Pons (tissue), 1 donor: ENCODE measurements at regions not wholly inside any gene's neighbourhood (a gene's known extent, or its start where the extent isn't known, plus 50 kb on each side); places are given as distances from the start of the nearest gene placed in this dataset.
A peak's percentile ranks its signal among the peaks of the same experiment; 100 is the strongest.

Experiments
- DNase-seq: peaks from one replicate; pipeline ENCODE4 v3.0.0-alpha.2; 2016; ENCODE audit warnings: low spot score

DNA sequence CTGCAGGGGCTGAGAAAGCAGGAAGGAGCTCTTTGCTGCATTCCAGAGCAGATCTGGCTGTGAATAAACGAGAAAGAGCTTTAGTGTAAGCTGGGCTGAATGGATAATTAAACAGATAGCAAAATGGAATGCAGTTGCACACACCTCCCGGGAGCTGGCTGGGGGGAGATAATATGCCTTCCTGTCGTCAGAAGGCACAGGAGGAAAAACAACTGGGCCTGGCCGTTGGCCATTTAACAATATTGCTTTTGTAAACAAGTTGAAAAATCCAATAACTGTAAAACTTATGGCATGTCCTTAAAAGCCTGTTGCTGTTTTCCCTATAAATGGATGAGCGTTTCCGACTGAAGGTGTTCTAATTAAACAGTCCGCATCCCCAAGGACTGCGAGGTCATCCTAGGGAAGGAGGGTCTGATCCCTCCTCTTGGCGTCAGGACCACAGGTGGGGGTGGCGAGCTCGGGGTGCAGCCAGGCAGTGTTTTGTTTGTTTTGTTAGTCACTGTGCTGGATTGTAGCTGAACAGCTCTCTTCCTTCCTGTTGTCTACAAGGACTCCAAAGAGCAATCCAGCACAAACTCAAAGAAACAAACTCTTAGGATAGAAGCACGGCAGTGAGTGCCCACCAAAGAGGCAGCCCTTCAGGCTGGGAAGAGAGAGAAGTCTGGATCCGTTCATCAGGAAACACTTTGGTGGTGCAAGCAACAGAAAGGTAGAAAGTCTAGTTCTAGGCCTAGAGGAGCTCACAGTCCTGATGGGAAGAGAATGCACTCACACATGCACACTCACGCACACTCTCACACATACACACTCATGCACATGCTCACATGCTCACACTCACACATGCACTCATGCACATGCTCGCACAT, 133.4 kb upstream of the SMAD3 start:
- no peak for DNase-seq

GRCh38 chr15:66932634-66933024, 132.8 kb upstream of the SMAD3 start:
- DNase-seq, result no peak

GRCh38 chr15:66933932-66934867, 131.2 kb upstream of the SMAD3 start:
- DNase-seq, result no peak

- DNase-seq, result no peak
Measured at GRCh38 chr15:66934868-66935520, 130.4 kb upstream of the SMAD3 start.

GRCh38 chr15:66935688-66936087, 129.7 kb upstream of the SMAD3 start:
- DNase-seq, result no peak

GRCh38 chr15:66936109-66936860, 129.1 kb upstream of the SMAD3 start:
- no peak for DNase-seq

DNA sequence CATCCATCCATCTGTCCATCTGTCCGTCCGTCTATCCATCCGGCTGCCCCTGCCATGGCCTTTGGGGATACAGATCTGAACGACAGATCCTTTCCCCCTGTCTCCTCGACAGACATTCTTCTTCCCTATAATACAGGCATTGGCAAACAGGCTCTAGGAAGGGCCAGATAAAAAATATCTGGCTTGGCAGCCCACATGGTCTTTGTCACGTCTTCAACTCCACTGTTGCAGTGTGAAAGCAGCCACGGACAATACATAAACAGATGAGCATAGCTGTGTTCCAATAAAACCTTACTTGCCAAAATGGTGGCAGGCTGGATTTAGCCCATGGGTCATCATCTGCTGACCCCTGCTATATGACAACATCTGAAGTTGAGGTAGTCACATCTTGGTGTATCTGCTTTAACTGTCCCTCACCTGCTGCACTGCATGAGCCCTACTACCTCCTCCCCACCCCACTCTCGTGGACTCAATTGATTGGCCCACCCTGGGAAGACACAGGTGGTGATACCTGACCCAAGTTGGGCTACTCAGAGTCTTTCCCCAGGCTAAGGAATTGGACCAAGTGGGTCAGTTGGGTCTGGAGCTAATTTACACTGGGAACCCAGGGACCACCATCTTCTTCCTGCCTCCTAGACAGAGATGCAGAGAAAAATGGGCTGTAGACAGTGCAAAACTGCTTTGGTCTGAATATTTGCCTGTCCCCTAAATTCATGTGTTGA, 128.4 kb upstream of the SMAD3 start:
- no peak for DNase-seq

DNA sequence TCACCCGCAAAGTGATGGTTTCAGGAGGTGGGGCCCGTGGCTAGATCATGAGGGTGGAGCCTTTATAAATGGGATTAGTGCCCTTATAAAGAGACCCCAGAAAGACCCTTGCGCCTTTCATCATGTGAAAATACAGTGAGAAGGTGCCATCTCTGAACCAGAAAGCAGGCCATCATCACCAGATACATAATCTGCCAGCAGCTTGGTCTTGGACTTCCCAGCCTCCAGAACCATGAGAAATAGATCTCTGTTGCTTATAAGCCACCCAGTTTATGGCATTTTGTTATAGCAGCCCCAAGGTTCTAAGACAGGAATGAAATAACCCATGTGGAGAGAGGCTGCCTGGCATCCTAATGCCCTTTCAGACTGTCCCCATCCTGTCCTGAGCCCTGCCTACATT, 127.8 kb upstream of the SMAD3 start:
- no peak for DNase-seq

DNA sequence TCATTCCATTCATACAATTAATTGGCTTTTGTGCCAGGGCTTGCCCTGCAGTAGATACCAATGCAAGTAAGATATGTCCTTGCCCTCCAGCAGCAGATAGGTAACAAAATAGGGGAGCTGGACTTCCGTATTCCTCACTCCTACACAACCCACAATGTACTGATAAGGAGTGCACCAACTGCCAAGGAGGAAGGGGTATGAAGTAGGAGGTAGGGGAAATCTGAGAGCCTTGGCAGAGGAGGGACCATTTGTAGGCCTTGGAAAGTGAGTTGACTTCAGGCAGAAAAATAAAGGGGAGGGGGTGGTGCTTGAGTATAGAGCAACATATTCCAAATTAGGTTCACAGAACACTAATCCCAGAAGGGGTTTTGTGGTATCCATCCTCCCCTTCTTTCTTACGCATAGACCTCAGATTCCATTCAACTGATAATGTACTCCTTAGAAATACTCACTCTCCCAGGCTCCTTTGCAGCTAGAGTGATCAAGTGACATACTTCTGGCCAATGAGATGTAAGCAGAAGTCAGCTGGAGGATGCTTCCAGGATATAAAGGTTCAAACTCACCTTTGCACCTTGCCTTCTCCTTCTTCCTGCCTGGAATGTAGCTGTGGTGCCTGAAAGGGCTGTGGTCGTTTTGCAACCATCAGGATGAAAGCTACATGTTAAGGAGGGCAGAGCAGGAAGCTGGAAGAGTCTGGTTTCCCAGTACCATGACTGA, 127.1 kb upstream of the SMAD3 start:
- DNase-seq, result no peak

GRCh38 chr15:66939016-66939415, 126.4 kb upstream of the SMAD3 start:
- no peak for DNase-seq

GRCh38 chr15:66939451-66940023, 125.9 kb upstream of the SMAD3 start:
- DNase-seq, result no peak

- DNase-seq, result no peak
Measured at GRCh38 chr15:66940368-66940767, 125.0 kb upstream of the SMAD3 start.

- DNase-seq, result no peak
Measured at GRCh38 chr15:66941108-66941711, 124.2 kb upstream of the SMAD3 start.

GRCh38 chr15:66941791-66942190, 123.6 kb upstream of the SMAD3 start:
- peak; percentile 21 for DNase-seq

DNA sequence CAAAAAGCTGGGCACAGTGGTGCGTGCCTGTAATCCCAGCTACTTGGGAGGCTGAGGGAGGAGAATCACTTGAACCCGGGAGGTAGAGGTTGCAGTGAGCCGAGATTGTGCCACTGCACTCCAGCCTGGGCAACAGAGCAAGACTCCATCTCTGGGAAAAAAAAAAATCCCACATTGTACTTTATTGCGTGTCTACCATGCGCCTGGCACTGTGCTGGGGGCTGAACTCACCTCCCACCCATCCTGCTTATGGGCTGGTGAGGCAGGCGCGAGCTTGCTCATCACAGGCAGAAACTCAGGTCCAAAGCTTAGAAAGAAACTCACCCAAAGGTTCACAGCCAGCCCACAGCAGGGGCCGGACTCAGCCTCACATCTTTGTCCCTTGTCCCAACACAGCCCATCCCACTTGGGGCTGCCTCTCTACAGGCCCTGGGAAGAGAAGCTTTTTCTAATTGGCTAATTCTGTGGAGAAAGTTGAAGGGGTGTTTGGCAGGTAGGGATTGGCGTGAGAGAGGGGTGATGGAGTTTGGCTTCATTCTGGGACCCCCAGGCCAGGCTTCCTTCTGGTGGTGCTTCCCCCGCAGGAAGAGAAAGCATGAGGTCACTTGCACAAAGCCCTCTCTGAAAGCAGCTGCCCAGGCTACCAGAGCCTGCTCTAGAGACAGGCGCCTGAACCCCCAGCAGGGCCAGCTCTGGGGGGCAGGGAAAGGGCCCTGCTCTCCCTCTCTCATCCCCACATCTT, 122.6 kb upstream of the SMAD3 start:
- no peak for DNase-seq

DNA sequence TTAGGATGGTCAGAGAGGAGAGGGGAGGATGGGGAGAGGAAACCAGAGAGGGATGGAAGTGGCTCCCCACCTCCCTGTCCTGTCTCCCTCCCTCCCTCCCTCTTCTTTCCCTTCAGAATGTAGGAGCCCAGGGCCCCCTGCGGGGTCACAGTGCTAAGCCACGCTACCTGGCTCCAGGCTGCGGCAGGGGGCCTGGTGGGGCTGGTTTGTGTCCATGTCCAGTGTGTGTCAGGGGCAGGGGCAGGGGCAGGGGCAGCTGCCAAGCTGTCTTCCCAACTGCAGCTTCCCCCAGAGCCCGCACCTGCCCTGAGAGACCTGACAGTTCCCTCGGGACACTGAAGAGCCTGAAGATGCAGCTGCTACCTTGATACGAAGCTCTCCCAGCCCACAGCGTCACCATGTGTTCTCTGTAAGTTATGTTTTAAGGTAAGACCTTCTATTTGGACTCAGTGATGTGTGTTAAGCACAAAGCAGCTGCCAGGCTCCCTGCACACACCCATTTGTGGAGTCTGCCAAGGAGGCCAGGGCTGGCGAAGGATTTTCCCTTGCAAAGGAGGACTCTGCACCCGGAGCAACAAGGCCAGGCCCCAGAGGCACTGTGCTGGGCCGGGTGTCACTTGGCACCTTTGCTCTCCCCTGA, 121.8 kb upstream of the SMAD3 start:
- no peak for DNase-seq

DNA sequence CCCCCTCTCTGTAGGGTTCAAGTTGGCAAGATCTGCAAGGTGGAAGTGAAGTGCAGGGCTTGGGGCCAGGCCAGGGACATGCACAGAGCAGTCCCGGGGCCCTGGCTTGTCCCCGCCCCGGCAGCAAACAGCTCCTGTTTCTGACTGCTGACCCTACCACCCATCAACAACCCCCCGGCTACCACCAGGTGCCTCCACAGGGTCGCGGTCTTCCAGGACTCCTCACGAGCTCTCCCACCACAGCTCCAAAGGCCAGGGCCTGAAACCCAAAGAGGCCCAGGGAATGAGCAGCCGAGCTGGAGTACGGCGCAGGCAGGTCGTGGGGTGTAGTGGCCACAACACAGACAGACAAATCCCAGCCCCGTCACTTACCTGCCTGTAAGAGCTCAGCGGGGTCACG, 121.3 kb upstream of the SMAD3 start:
- no peak for DNase-seq

GRCh38 chr15:66945286-66945685, 120.1 kb upstream of the SMAD3 start:
- DNase-seq, result no peak
